GM18508 (cell line): ENCODE measurements at regions not wholly inside any gene's neighbourhood (a gene's known extent, or its start where the extent isn't known, plus 50 kb on each side); places are given as distances from the start of the nearest gene placed in this dataset.

ENCODE experiments used
- ATAC-seq: cut with Tn5 transposase; IDR thresholded peaks from one replicate; pipeline ENCODE4 v1.9.1; 2021; ENCODE audit warnings: moderate number of reproducible peaks; ENCODE audit not compliant: insufficient read depth, unreplicated experiment

GRCh38 chr1:110816945-110817344 lies 56.0 kb upstream of the CD53 start:
- ATAC-seq: no peak

- no peak for ATAC-seq
Measured at GRCh38 chr1:110811529-110811928, 61.4 kb upstream of the CD53 start.

- no peak for ATAC-seq
Measured at GRCh38 chr1:110800079-110800478, 72.9 kb upstream of the CD53 start.

- ATAC-seq: no peak
Measured at GRCh38 chr1:110798691-110799256, 74.2 kb upstream of the CD53 start.

GRCh38 chr1:110788673-110789072 lies 84.3 kb upstream of the CD53 start:
- ATAC-seq: no peak

GRCh38 chr1:110787328-110788071 lies 85.4 kb upstream of the CD53 start:
- ATAC-seq: peak; percentile 47

- ATAC-seq: peak; percentile 20
Measured at GRCh38 chr1:110786802-110787327, 86.1 kb upstream of the CD53 start.

- ATAC-seq: no peak
Measured at GRCh38 chr1:110785612-110786011, 87.3 kb upstream of the CD53 start.

- no peak for ATAC-seq
Measured at GRCh38 chr1:110785055-110785454, 87.9 kb upstream of the CD53 start.

- ATAC-seq: no peak
Measured at GRCh38 chr1:110783292-110783918, 89.5 kb upstream of the CD53 start.

- ATAC-seq: no peak
Measured at GRCh38 chr1:110781525-110781924, 91.4 kb upstream of the CD53 start.

GRCh38 chr1:110780600-110781484 lies 92.1 kb upstream of the CD53 start:
- ATAC-seq: no peak

GRCh38 chr1:110779636-110780035 lies 93.3 kb upstream of the CD53 start:
- ATAC-seq: no peak

- ATAC-seq: no peak
Measured at GRCh38 chr1:110778821-110779220, 94.1 kb upstream of the CD53 start.

GRCh38 chr1:110777228-110777627 lies 95.7 kb upstream of the CD53 start:
- ATAC-seq: no peak

- ATAC-seq: no peak
Measured at GRCh38 chr1:110774398-110774797, 98.5 kb upstream of the CD53 start.

GRCh38 chr1:110773813-110774212 lies 99.1 kb upstream of the KCNA3 start:
- ATAC-seq: no peak

- no peak for ATAC-seq
Measured at GRCh38 chr1:110771245-110772022, 96.7 kb upstream of the KCNA3 start.

- no peak for ATAC-seq
Measured at GRCh38 chr1:110770832-110771231, 96.1 kb upstream of the KCNA3 start.

GRCh38 chr1:110768605-110769004 lies 93.9 kb upstream of the KCNA3 start:
- ATAC-seq: no peak
